ENCODE measurements at regions not wholly inside any gene's neighbourhood (a gene's known extent, or its start where the extent isn't known, plus 50 kb on each side); places are given as distances from the start of the nearest gene placed in this dataset.

DNA sequence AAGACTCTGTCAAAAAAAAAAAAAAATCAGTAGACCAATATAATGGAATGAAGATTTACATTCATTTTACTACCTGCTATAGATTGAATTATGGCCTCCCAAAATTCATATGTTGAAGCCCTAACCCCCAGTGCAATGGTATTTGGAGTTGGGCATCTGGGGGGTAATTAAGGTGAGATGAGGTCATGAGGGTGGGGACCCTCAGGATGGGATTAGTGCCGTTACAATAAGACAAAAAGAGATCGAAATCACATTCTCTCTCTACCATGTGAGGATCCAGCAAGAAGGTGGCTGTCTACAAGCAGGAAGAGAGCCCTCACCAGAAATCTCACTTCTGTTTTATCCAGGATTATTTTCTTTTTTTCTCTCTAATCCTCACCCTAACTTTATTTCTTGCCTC, 100.6 kb upstream of the LOC128125822 start:
- Mint-ChIP-seq H3K27me3 (no peaks in the 10 kb centered on the region), H3K9me3 (peaks cover 0 to 1% (median 0%) of the 10 kb centered on the region in 7 donors), H3K4me3 (no peak overlapping the region), H3K27ac (no peak overlapping the region), H3K4me1 (peaks cover 0 to 2% (median 0%) of the 10 kb centered on the region in 4 donors), H3K36me3 (no peaks in the 10 kb centered on the region)
- Histone ChIP-seq H3K27me3 (ENCODE audit: control insufficient read depth, insufficient read depth, low read length) (no peaks in the 10 kb centered on the region), H3K27ac (ENCODE audit: insufficient read depth, low read length, poor library complexity, severe bottlenecking) (no peak overlapping the region), H3K4me3 (ENCODE audit: low read depth, low read length) (no peak overlapping the region), H3K36me3 (ENCODE audit: control insufficient read depth, insufficient read depth, low read length) (no peaks in the 10 kb centered on the region), H3K4me1 (ENCODE audit: control insufficient read depth, insufficient read depth, low read length, poor library complexity, severe bottlenecking) (no peaks in the 10 kb centered on the region), H3K9me3 (ENCODE audit: control insufficient read depth in 2 of 2, low read length in 2 of 2) (no peaks in the 10 kb centered on the region)
- no peak for ATAC-seq (ENCODE audit: low read depth in 2 of 2)
- no peak for DNase-seq

- Mint-ChIP-seq H3K36me3 (no peaks in the 10 kb centered on the region), H3K27ac (no peak overlapping the region), H3K9me3 (peaks cover 0 to 1% (median 0%) of the 10 kb centered on the region in 7 donors), H3K4me3 (no peak overlapping the region), H3K27me3 (no peaks in the 10 kb centered on the region), H3K4me1 (peaks cover 0 to 2% (median 0%) of the 10 kb centered on the region in 4 donors)
- Histone ChIP-seq H3K4me3 (ENCODE audit: low read depth, low read length) (no peak overlapping the region), H3K9me3 (ENCODE audit: control insufficient read depth in 2 of 2, low read length in 2 of 2) (no peaks in the 10 kb centered on the region), H3K27ac (ENCODE audit: insufficient read depth, low read length, poor library complexity, severe bottlenecking) (no peak overlapping the region), H3K36me3 (ENCODE audit: control insufficient read depth, insufficient read depth, low read length) (no peaks in the 10 kb centered on the region), H3K27me3 (ENCODE audit: control insufficient read depth, insufficient read depth, low read length) (no peaks in the 10 kb centered on the region), H3K4me1 (ENCODE audit: control insufficient read depth, insufficient read depth, low read length, poor library complexity, severe bottlenecking) (no peaks in the 10 kb centered on the region)
- ATAC-seq (ENCODE audit: low read depth in 2 of 2), result no peak
- DNase-seq, result no peak
Measured at GRCh38 chr6:63475707-63476106, 96.6 kb upstream of the LOC128125822 start.

DNA sequence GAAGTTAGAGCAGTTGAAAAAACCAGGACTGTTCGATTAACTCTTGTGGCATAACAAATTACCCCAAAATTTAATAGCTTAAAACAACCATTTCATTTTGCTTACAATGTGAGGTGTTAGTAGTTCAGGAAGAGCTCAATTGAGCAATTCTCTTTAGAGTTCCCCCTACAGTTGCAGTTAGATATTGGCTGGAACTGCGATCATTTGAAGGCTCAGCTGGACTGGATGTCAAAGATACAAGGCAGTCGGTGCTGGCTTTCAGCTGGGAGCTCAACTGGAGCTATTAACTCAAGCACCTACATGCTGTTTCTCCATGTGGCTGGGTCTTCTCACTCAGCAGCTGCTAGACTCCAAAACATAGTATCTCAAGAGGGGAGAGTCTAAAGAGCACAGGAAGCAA, 96.0 kb upstream of the LOC128125822 start:
- H3K4me3 Mint-ChIP-seq, result no peak overlapping the region
- H3K9me3 Mint-ChIP-seq, result peaks cover 0 to 1% (median 0%) of the 10 kb centered on the region in 7 donors
- no peaks in the 10 kb centered on the region for H3K36me3 ChIP-seq (ENCODE audit: control insufficient read depth, insufficient read depth, low read length)
- no peaks in the 10 kb centered on the region for H3K4me1 ChIP-seq (ENCODE audit: control insufficient read depth, insufficient read depth, low read length, poor library complexity, severe bottlenecking)
- no peak for DNase-seq
- H3K27ac ChIP-seq (ENCODE audit: insufficient read depth, low read length, poor library complexity, severe bottlenecking), result no peak overlapping the region
- no peaks in the 10 kb centered on the region for H3K27me3 Mint-ChIP-seq
- H3K36me3 Mint-ChIP-seq, result no peaks in the 10 kb centered on the region
- no peaks in the 10 kb centered on the region for H3K9me3 ChIP-seq (ENCODE audit: control insufficient read depth in 2 of 2, low read length in 2 of 2)
- H3K27me3 ChIP-seq (ENCODE audit: control insufficient read depth, insufficient read depth, low read length), result no peaks in the 10 kb centered on the region
- no peak overlapping the region for H3K27ac Mint-ChIP-seq
- H3K4me3 ChIP-seq (ENCODE audit: low read depth, low read length), result no peak overlapping the region
- no peak for ATAC-seq (ENCODE audit: low read depth in 2 of 2)
- H3K4me1 Mint-ChIP-seq, result peaks cover 0 to 2% (median 0%) of the 10 kb centered on the region in 4 donors

DNA sequence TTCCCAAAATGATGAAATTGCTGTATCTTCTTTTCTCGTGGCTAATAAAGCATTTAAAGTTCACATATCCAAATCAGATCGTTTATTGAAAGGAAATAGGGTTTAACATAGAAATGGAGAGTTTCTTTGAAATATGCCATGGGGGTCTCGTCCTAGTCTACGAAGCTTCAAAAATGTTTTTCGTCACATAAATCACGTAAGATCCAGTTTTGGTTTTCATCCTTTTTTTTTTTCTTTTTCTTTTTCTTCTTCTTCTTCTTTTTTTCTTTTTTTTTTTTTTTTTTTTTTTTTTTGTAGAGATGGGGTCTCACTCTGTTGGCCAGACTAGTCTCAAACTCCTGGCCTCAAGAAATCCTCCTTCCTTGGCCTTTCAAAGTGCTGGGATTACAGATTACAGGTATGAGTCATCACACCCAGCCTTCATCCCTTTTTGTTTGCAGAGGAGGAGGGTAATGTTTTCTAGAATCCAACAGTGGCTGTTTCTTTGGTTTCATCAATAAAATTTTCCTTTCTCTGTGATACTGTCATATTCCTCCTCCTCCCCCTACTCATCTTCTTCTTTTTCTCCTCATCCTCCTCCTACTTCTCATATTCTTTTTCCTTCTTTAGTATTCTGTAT, 94.7 kb upstream of the LOC128125822 start:
- H3K27ac Mint-ChIP-seq, result no peak overlapping the region
- no peaks in the 10 kb centered on the region for H3K36me3 Mint-ChIP-seq
- no peaks in the 10 kb centered on the region for H3K27me3 Mint-ChIP-seq
- H3K9me3 Mint-ChIP-seq, result peaks cover 0 to 1% (median 0%) of the 10 kb centered on the region in 7 donors
- no peak overlapping the region for H3K4me3 ChIP-seq (ENCODE audit: low read depth, low read length)
- H3K27ac ChIP-seq (ENCODE audit: insufficient read depth, low read length, poor library complexity, severe bottlenecking), result no peak overlapping the region
- H3K4me3 Mint-ChIP-seq, result no peak overlapping the region
- H3K4me1 ChIP-seq (ENCODE audit: control insufficient read depth, insufficient read depth, low read length, poor library complexity, severe bottlenecking), result no peaks in the 10 kb centered on the region
- no peaks in the 10 kb centered on the region for H3K27me3 ChIP-seq (ENCODE audit: control insufficient read depth, insufficient read depth, low read length)
- DNase-seq (no peak), ATAC-seq (ENCODE audit: low read depth in 2 of 2) (no peak)
- H3K36me3 ChIP-seq (ENCODE audit: control insufficient read depth, insufficient read depth, low read length), result no peaks in the 10 kb centered on the region
- H3K4me1 Mint-ChIP-seq, result peaks cover 0 to 2% (median 0%) of the 10 kb centered on the region in 4 donors
- no peaks in the 10 kb centered on the region for H3K9me3 ChIP-seq (ENCODE audit: control insufficient read depth in 2 of 2, low read length in 2 of 2)

DNA sequence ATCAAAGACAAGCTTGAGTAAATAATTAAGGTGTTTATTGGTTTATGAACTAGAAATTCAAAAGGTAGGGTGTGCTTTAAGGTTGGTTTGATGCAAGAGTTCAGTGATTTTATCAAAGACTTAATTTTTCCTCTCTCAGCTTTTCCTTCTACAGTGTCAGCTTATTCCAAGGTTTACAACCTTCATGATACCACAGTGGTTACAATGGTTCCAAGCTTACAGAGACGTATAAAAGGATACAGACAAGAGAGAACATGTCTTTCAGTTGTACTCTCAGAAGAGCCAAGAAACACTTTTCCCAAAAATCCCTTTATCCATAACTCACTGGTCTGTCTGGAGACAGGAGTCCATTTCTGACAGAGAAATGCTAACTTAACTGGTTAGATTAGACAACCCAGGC, 93.5 kb upstream of the LOC128125822 start:
- Mint-ChIP-seq H3K4me3 (no peak overlapping the region), H3K27me3 (no peaks in the 10 kb centered on the region), H3K9me3 (peaks cover 0 to 1% (median 0%) of the 10 kb centered on the region in 7 donors), H3K36me3 (no peaks in the 10 kb centered on the region), H3K27ac (no peak overlapping the region), H3K4me1 (peaks cover 0 to 2% (median 0%) of the 10 kb centered on the region in 4 donors)
- ATAC-seq (ENCODE audit: low read depth in 2 of 2) (no peak), DNase-seq (no peak)
- H3K4me3 ChIP-seq (ENCODE audit: low read depth, low read length), result no peak overlapping the region
- no peaks in the 10 kb centered on the region for H3K36me3 ChIP-seq (ENCODE audit: control insufficient read depth, insufficient read depth, low read length)
- no peak overlapping the region for H3K27ac ChIP-seq (ENCODE audit: insufficient read depth, low read length, poor library complexity, severe bottlenecking)
- no peaks in the 10 kb centered on the region for H3K27me3 ChIP-seq (ENCODE audit: control insufficient read depth, insufficient read depth, low read length)
- H3K9me3 ChIP-seq (ENCODE audit: control insufficient read depth in 2 of 2, low read length in 2 of 2), result no peaks in the 10 kb centered on the region
- no peaks in the 10 kb centered on the region for H3K4me1 ChIP-seq (ENCODE audit: control insufficient read depth, insufficient read depth, low read length, poor library complexity, severe bottlenecking)

DNA sequence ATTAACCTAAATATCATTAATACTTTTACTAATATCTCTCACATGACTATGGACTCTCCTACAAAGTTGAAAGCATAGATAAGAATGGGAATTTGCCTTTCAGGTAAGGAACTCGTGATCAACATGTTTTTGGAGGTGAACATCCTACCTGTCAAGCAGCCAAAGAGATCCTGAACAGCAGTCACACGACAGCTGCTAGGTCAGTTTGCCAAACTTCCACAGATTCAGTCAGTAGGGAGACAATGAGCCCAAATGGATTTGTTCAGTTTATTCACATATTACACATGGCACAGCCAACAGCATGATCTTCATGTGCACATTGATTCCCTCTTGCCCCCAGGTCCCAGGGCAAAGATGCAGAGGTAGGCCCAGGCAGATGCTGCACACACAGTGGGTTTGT, 86.1 kb upstream of the LOC128125822 start:
- H3K4me3 Mint-ChIP-seq, result no peak overlapping the region
- DNase-seq (no peak), ATAC-seq (ENCODE audit: low read depth in 2 of 2) (no peak)
- H3K27ac Mint-ChIP-seq, result no peak overlapping the region
- no peaks in the 10 kb centered on the region for H3K27me3 Mint-ChIP-seq
- H3K4me1 ChIP-seq (ENCODE audit: control insufficient read depth, insufficient read depth, low read length, poor library complexity, severe bottlenecking), result no peaks in the 10 kb centered on the region
- no peaks in the 10 kb centered on the region for H3K4me1 Mint-ChIP-seq
- no peaks in the 10 kb centered on the region for H3K27me3 ChIP-seq (ENCODE audit: control insufficient read depth, insufficient read depth, low read length)
- H3K9me3 Mint-ChIP-seq, result peaks cover 0 to 2% (median 0%) of the 10 kb centered on the region in 7 donors
- no peaks in the 10 kb centered on the region for H3K9me3 ChIP-seq (ENCODE audit: control insufficient read depth in 2 of 2, low read length in 2 of 2)
- H3K27ac ChIP-seq (ENCODE audit: insufficient read depth, low read length, poor library complexity, severe bottlenecking), result no peak overlapping the region
- H3K4me3 ChIP-seq (ENCODE audit: low read depth, low read length), result no peak overlapping the region
- H3K36me3 ChIP-seq (ENCODE audit: control insufficient read depth, insufficient read depth, low read length), result no peaks in the 10 kb centered on the region
- H3K36me3 Mint-ChIP-seq, result no peaks in the 10 kb centered on the region

- H3K36me3 ChIP-seq (ENCODE audit: control insufficient read depth, insufficient read depth, low read length), result no peaks in the 10 kb centered on the region
- no peaks in the 10 kb centered on the region for H3K4me1 Mint-ChIP-seq
Measured at GRCh38 chr6:63487103-63487813, 85.0 kb upstream of the LOC128125822 start.

GRCh38 chr6:63491119-63491518, 81.2 kb upstream of the LOC128125822 start:
- no peaks in the 10 kb centered on the region for H3K4me1 ChIP-seq (ENCODE audit: control insufficient read depth, insufficient read depth, low read length, poor library complexity, severe bottlenecking)
- H3K27ac ChIP-seq (ENCODE audit: insufficient read depth, low read length, poor library complexity, severe bottlenecking), result no peak overlapping the region
- Mint-ChIP-seq H3K4me3 (no peak overlapping the region), H3K9me3 (no peaks in the 10 kb centered on the region), H3K27ac (no peak overlapping the region), H3K36me3 (no peaks in the 10 kb centered on the region), H3K27me3 (peaks cover 4% of the 10 kb centered on the region), H3K4me1 (no peaks in the 10 kb centered on the region)
- ATAC-seq (ENCODE audit: low read depth in 2 of 2) (no peak), DNase-seq (no peak)
- no peaks in the 10 kb centered on the region for H3K27me3 ChIP-seq (ENCODE audit: control insufficient read depth, insufficient read depth, low read length)
- no peaks in the 10 kb centered on the region for H3K36me3 ChIP-seq (ENCODE audit: control insufficient read depth, insufficient read depth, low read length)
- no peaks in the 10 kb centered on the region for H3K9me3 ChIP-seq (ENCODE audit: control insufficient read depth in 2 of 2, low read length in 2 of 2)
- H3K4me3 ChIP-seq (ENCODE audit: low read depth, low read length), result no peak overlapping the region

More at GRCh38 chr6:63487103-63487813, 85.0 kb upstream of the LOC128125822 start:
- Histone ChIP-seq H3K4me3 (ENCODE audit: low read depth, low read length) (no peak overlapping the region), H3K27me3 (ENCODE audit: control insufficient read depth, insufficient read depth, low read length) (no peaks in the 10 kb centered on the region), H3K9me3 (ENCODE audit: control insufficient read depth in 2 of 2, low read length in 2 of 2) (no peaks in the 10 kb centered on the region), H3K27ac (ENCODE audit: insufficient read depth, low read length, poor library complexity, severe bottlenecking) (no peak overlapping the region), H3K4me1 (ENCODE audit: control insufficient read depth, insufficient read depth, low read length, poor library complexity, severe bottlenecking) (no peaks in the 10 kb centered on the region)
- no peak for ATAC-seq (ENCODE audit: low read depth in 2 of 2)
- no peak overlapping the region for H3K27ac Mint-ChIP-seq
- no peak for DNase-seq
- H3K27me3 Mint-ChIP-seq, result no peaks in the 10 kb centered on the region
- peaks cover 0 to 2% (median 0%) of the 10 kb centered on the region in 7 donors for H3K9me3 Mint-ChIP-seq
- H3K36me3 Mint-ChIP-seq, result no peaks in the 10 kb centered on the region
- H3K4me3 Mint-ChIP-seq, result no peak overlapping the region
